Smooth muscle cell (in vitro differentiated cells): ENCODE measurements at regions not wholly inside any gene's neighbourhood (a gene's known extent, or its start where the extent isn't known, plus 50 kb on each side); places are given as distances from the start of the nearest gene placed in this dataset.
A peak's percentile ranks its signal among the peaks of the same experiment; 100 is the strongest.

Experiments
- DNase-seq: peaks from one replicate; lab custom pipeline; 2025; ENCODE audit not compliant: unreplicated experiment; lab: John Stamatoyannopoulos, UW
- H2AFZ ChIP-seq: fragments of 200-600 bp; sonication (generic); 2 replicates; pipeline ENCODE4 v1.6.0; 2016; ENCODE audit warnings: antibody characterized with exemption, low read depth, mild to moderate bottlenecking
- H3F3A ChIP-seq: fragments of 200-600 bp; sonication (generic); 2 replicates; pipeline ENCODE4 v1.6.0; 2017; ENCODE audit warnings: antibody characterized with exemption, low read depth
- H3K27ac ChIP-seq: fragments of 200-600 bp; sonication (generic); 2 replicates; pipeline ENCODE4 v1.5.1; 2016; ENCODE audit warnings: low read depth, mild to moderate bottlenecking
- H3K27me3 ChIP-seq: fragments of 200-600 bp; sonication (generic); 2 replicates; pipeline ENCODE4 v1.6.1; 2016; ENCODE audit warnings: low read depth, mild to moderate bottlenecking
- H3K36me3 ChIP-seq: fragments of 200-600 bp; sonication (generic); 2 replicates; pipeline ENCODE4 v1.5.1; 2016; ENCODE audit warnings: low read depth
- H3K4me1 ChIP-seq: fragments of 200-600 bp; sonication (generic); 2 replicates; pipeline ENCODE4 v1.5.1; 2016; ENCODE audit warnings: low read depth
- H3K4me2 ChIP-seq: fragments of 200-600 bp; sonication (generic); 2 replicates; pipeline ENCODE4 v1.6.0; 2016; ENCODE audit warnings: mild to moderate bottlenecking
- H3K4me3 ChIP-seq: fragments of 200-600 bp; sonication (generic); 2 replicates; pipeline ENCODE4 v1.5.1; 2016; ENCODE audit warnings: mild to moderate bottlenecking
- H3K79me2 ChIP-seq: fragments of 200-600 bp; sonication (generic); 2 replicates; pipeline ENCODE4 v1.6.0; 2016; ENCODE audit warnings: low read depth, mild to moderate bottlenecking
- H3K9ac ChIP-seq: fragments of 200-600 bp; sonication (generic); 2 replicates; pipeline ENCODE4 v1.6.0; 2016; ENCODE audit warnings: low read depth
- H3K9me3 ChIP-seq: fragments of 200-600 bp; sonication (generic); replicated peaks from 2 replicates; pipeline ENCODE4 v1.5.1; 2016; ENCODE audit warnings: low read depth
- H4K20me1 ChIP-seq: fragments of 200-600 bp; sonication (generic); 2 replicates; pipeline ENCODE4 v1.6.0; 2016; ENCODE audit warnings: low read depth
- WGBS: methylation state at CpG from one replicate; pipeline ENCODE4 v1.1.7; 2016; ENCODE audit warnings: low lambda C conversion rate; 5-methylcytosine and 5-hydroxymethylcytosine counted together
- TF ChIP-seq, protein P1 (sequence below): fragments of 200-600 bp; sonication (generic); IDR thresholded peaks from 2 replicates; pipeline ENCODE4 v1.5.1; 2017; ENCODE audit warnings: borderline replicate concordance, mild to moderate bottlenecking, antibody characterized with exemption; ENCODE audit not compliant: insufficient read depth, poor library complexity, severe bottlenecking

- no peaks in the 10 kb centered on the region for H3F3A ChIP-seq
- H3K27me3 ChIP-seq = no peaks in the 10 kb centered on the region
- H3K9ac ChIP-seq = no peak overlapping the region
- no peak for DNase-seq
- peak overlapping the region; percentile 95 for H2AFZ ChIP-seq
- H3K36me3 ChIP-seq = no peaks in the 10 kb centered on the region
- H3K4me1 ChIP-seq = no peaks in the 10 kb centered on the region
- no peak overlapping the region for H3K27ac ChIP-seq
- peak overlapping the region; percentile 80 for H3K4me2 ChIP-seq
- no peaks in the 10 kb centered on the region for H3K9me3 ChIP-seq
- no peaks in the 10 kb centered on the region for H3K79me2 ChIP-seq
- H3K4me3 ChIP-seq = no peak overlapping the region
- TF ChIP-seq, protein P1, sequence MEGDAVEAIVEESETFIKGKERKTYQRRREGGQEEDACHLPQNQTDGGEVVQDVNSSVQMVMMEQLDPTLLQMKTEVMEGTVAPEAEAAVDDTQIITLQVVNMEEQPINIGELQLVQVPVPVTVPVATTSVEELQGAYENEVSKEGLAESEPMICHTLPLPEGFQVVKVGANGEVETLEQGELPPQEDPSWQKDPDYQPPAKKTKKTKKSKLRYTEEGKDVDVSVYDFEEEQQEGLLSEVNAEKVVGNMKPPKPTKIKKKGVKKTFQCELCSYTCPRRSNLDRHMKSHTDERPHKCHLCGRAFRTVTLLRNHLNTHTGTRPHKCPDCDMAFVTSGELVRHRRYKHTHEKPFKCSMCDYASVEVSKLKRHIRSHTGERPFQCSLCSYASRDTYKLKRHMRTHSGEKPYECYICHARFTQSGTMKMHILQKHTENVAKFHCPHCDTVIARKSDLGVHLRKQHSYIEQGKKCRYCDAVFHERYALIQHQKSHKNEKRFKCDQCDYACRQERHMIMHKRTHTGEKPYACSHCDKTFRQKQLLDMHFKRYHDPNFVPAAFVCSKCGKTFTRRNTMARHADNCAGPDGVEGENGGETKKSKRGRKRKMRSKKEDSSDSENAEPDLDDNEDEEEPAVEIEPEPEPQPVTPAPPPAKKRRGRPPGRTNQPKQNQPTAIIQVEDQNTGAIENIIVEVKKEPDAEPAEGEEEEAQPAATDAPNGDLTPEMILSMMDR = no peak
- no peaks in the 10 kb centered on the region for H4K20me1 ChIP-seq
- whole genome bisulfite sequencing = 44% methylated on average over 17 of the region's 17 CpGs
These were observed 164.5 kb downstream of the PTH2R start for GRCh38 chr2:208570851-208571763.

DNA sequence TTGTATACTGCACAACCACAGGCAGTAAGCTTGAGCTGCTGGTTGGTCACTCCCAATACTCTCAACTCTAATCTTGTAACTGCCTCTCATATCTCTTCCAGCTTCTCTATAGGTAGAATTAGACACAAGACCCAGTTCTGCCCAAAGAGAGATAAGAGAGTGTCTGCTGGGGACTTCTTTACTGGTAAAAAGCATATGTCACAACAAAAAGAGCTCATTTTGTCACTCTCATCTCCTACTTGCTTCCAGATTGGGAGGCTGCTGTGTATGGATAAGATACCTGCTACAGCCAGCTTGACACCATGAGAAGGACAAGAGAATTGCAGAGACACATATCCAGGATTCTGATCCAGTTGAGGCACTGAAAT lies 165.2 kb downstream of the PTH2R start:
- no peaks in the 10 kb centered on the region for H4K20me1 ChIP-seq
- H3K36me3 ChIP-seq = no peaks in the 10 kb centered on the region
- DNase-seq = no peak
- no peak overlapping the region for H3K27ac ChIP-seq
- no peaks in the 10 kb centered on the region for H3K4me1 ChIP-seq
- H3K79me2 ChIP-seq = no peaks in the 10 kb centered on the region
- no peaks in the 10 kb centered on the region for H3K9me3 ChIP-seq
- TF ChIP-seq, protein P1 = no peak
- no peaks in the 10 kb centered on the region for H3K27me3 ChIP-seq
- peak overlapping the region; percentile 95 for H2AFZ ChIP-seq
- no peak overlapping the region for H3K9ac ChIP-seq
- H3K4me2 ChIP-seq = no peak overlapping the region
- H3F3A ChIP-seq = no peaks in the 10 kb centered on the region
- no peak overlapping the region for H3K4me3 ChIP-seq

DNA sequence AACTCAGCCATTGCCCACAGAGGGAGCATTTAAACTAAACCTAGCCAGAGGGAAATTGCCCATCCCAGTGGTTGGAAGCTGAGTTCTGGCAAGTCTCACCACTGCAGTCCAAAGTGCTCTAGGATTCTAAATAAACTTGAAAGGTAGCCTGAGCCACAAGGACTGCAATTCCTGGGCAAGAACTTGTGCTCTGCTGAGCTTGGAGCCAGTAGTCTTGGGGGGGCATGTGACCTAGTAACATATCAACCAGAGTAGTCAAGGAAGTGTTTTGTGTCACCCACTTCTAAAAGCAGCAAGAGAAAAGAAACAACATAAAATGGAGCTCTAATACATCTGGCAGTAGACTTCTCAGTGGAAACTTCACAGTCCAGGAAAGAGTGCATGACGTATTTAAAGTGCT lies 167.0 kb downstream of the PTH2R start:
- no peak overlapping the region for H3K4me3 ChIP-seq
- H3K27me3 ChIP-seq = no peaks in the 10 kb centered on the region
- WGBS = 86% methylated on average over 1 of the region's 1 CpG
- H3K4me1 ChIP-seq = no peaks in the 10 kb centered on the region
- no peaks in the 10 kb centered on the region for H3K79me2 ChIP-seq
- H3K27ac ChIP-seq = no peak overlapping the region
- H3K36me3 ChIP-seq = no peaks in the 10 kb centered on the region
- TF ChIP-seq, protein P1 = no peak
- DNase-seq = no peak
- H2AFZ ChIP-seq = no peak overlapping the region
- no peak overlapping the region for H3K4me2 ChIP-seq
- H3K9ac ChIP-seq = no peak overlapping the region
- H3K9me3 ChIP-seq = no peaks in the 10 kb centered on the region
- no peaks in the 10 kb centered on the region for H4K20me1 ChIP-seq
- no peaks in the 10 kb centered on the region for H3F3A ChIP-seq

DNA sequence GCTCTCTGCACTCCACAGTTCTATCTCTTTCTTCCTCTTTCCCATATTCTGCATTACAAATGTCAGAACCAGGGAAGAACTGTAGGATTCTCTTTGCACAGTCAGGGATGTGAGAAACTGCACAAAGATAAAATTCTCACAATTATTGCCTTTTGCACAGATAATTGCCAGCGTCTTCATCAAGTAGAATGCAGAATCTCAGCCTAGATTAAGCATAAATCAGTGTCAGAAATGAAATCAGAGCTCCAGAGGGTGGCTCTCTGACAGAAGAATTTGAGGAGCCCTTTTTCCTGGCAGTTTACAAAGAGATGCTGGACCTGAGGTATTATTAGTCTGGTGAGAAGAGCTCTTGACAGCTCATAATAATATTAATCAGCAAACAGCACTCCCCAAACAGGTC lies 173.1 kb downstream of the PTH2R start:
- Histone ChIP-seq H3K4me3 (no peak overlapping the region), H3K4me2 (no peak overlapping the region), H3K27ac (no peak overlapping the region), H3K4me1 (no peaks in the 10 kb centered on the region), H3K27me3 (no peaks in the 10 kb centered on the region), H2AFZ (no peak overlapping the region), H4K20me1 (no peaks in the 10 kb centered on the region), H3F3A (no peaks in the 10 kb centered on the region), H3K9me3 (no peaks in the 10 kb centered on the region), H3K36me3 (no peaks in the 10 kb centered on the region), H3K79me2 (no peaks in the 10 kb centered on the region), H3K9ac (no peak overlapping the region)
- DNase-seq = no peak
- TF ChIP-seq, protein P1 = no peak
- 75% methylated on average over 1 of the region's 1 CpG for WGBS
